Hepatic stellate cell (primary cell): ENCODE measurements at regions not wholly inside any gene's neighbourhood (a gene's known extent, or its start where the extent isn't known, plus 50 kb on each side); places are given as distances from the start of the nearest gene placed in this dataset.

Experiments used
- DNase-seq: peaks from one replicate; pipeline ENCODE4 v3.0.0; 2011; ENCODE audit warnings: low spot score

DNA sequence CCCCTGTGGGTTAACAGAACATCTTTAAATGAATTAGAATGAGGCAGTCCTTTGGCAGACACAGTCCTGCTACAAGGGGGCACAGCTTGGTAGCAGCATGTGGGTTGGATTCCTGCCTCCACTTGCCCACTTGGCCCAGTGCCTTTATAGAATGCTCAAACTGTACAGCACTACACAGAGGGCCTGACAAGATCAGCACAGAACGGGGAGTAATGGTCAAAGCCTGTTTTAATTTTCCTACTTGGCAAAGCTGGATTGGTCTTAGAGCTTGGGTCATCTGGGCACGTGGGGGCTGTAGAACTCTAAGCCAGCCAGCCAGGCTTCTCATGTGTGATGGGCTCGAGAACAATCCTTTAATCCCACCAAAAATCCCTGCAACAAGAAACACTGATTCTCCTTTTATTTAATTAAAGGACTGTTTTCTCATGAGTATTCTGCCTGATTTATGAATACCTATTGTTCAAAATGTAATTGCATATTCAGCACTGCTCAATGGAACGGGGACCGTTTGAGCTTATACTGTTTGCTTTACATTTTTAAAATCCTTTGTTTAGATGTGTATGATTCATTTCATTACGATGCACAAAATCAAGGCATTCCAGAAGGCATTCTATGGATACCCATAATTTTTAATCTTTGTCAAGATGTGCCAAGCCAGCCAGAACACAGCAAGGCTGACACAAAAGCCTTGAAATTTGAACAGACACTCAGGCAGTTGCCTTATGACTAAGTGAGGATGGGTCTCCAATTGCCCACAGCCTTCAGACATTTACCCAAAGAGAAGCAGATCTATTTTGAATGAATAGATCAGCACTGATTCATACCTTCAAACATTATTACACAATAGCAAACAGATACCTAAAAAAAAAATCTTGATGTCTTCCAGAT, 249.3 kb upstream of the TGFBR2 start:
- DNase-seq, result no peak

DNA sequence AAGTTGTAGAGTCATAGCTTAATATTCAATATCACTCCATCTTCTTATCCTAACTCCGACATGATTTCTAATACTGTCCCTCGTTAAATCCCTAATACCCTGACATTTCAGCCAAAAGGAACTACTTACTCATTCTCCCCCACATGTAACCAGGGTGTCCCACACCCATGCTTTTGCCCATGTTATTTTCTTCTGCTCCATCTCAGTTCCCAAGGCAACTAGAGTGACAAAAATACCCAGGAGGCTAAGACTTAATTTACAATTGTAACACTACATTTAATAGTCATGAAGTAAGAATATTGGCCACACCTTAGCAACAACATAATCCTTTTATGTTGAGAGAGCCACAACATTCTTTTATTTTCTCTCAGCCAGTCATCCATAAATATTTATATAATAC, 248.5 kb upstream of the TGFBR2 start:
- DNase-seq, result no peak

DNA sequence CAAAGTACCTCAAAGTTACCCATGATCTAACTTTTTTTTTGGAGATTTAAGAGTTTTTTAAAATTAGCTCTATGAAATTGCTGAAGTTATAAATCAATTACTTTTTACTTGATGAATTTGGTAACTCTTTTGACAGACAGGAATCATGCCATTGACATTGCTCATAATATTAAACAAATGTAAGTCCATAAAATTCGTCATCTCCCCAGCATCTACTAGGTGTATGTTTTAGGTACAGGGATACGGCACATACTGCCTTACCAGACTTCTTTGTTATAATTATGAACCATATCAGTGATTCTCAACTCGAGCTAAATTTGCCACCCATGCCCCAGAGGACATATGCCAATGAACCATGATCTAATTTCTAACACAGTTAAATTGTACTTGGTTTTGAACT, 247.5 kb upstream of the TGFBR2 start:
- no peak for DNase-seq

DNA sequence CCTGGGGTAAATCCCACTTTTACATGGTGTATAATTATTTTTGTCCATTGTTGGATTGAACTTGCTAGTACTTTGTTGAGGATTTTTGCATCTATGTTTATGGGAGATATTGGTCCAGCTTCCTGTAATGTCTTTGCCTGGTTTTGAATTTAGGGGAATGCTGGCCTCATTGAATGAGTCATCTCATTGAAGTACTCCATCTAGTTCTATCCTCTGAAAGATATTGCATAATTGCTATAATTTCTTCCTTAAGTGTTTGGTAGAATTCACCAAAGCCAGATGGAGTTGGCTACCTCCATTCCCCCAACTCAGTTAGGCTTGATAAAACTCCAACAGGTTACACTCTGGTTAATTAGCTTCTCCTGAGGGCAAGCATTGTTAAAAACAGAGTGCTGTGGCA, 237.4 kb upstream of the TGFBR2 start:
- DNase-seq, result no peak

DNA sequence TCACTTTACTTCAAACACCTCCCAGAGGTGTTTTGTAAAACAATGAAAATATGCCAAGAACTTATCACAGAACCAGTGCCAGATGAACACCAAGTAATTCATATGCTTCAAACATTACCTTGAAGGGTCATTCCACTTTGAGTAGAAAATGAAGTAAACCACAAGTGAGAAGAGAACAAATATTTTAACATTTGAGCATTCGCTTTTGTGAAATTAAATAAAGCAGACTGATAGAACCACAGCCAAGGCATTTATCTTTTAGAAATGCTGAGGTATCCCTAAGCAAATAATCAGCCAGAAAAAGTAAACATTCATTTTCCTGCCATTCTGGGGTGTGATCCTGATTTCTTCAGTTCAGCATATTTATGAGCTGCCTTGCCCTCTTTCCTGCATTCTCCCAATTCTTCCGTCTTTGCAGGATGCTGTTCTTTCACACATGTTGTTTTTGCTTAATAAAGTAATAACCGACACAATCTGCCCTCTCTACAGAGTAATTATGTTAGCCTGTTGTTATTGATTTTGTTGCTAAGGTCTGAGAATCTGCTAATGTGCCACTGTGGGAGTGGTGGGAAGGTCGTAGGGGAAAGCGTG, 235.6 kb upstream of the TGFBR2 start:
- DNase-seq, result no peak

DNA sequence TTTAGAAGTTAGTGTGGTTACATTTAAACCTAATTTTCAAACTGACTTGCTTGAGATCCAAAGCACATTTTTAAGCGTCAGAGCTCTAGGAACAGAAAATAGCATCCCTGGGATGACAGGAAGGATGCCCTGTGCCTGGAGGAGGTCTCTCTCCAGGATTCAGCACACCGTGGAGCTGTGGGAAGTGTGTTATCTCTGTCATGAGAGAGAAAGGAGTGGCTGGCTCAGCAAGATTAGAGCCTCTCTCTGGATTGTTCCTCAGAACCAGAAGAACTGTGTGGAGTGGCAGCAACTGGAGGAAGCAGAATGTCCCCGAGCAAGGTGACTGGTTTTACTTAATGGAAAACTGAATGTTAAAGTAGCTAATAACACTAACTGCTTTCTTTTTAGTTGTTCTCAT, 233.6 kb upstream of the TGFBR2 start:
- no peak for DNase-seq

DNA sequence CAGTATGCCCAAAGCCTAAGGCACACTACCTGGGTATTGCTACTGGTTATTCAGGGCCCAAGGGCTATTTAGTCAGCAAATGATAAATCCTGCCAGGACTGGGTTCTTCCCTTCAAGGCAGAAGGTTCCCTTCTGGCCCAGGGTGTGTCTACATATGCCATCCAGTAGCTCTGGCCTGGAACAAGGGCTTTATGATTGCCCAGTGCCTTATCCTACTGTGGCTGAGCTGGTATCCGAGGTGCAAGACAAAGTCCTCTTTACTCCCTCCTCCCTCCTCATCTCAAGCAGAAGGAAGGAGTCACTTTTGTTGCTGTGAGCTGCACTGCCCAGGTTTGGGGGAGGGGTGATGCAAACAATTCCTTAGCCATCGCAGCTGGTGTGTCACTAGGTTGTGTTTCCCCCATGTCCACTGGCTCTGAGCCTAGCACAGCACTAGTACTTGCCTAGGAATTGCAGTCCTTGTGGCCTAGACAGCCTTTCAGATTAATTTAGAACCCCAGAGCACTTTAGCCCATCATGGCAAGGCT, 221.8 kb upstream of the TGFBR2 start:
- no peak for DNase-seq

DNA sequence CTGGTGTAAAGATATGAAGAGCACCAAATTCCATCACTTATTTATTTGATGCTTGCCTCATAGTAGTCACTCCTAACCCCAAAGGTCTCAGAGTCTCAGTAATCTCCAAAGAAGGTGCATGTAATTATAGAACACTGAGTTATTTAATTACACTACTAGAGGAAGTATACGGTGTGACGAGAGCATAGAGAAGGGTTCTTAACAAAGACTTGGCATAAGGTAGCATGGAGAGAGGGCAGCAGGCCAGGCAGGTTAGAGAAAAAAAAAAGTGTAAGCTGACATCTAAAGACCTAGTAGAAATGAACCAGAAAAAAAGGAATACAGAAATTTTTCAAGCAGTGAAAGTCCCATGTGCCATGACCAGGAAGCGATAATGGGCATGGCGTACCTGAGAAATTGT, 213.3 kb upstream of the TGFBR2 start:
- no peak for DNase-seq

DNA sequence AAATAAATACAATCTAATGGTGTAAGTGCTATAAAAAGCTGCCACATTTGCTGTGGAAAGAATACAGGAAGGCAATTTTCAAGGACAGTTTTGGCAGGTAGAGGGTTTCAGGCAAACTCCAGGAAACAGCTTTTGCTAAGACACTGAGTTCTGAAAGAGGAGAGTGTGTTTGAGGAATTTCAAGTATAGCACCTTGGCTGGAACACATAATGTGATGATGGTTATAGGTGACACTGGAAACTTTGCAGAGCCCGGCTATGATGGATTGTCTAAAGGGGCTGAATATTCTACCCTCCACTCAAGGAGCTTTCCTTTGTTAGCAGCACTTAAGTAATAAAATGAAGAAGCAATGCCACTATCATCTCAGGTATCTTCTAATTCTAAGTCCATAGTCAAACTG, 209.4 kb upstream of the TGFBR2 start:
- DNase-seq, result no peak

DNA sequence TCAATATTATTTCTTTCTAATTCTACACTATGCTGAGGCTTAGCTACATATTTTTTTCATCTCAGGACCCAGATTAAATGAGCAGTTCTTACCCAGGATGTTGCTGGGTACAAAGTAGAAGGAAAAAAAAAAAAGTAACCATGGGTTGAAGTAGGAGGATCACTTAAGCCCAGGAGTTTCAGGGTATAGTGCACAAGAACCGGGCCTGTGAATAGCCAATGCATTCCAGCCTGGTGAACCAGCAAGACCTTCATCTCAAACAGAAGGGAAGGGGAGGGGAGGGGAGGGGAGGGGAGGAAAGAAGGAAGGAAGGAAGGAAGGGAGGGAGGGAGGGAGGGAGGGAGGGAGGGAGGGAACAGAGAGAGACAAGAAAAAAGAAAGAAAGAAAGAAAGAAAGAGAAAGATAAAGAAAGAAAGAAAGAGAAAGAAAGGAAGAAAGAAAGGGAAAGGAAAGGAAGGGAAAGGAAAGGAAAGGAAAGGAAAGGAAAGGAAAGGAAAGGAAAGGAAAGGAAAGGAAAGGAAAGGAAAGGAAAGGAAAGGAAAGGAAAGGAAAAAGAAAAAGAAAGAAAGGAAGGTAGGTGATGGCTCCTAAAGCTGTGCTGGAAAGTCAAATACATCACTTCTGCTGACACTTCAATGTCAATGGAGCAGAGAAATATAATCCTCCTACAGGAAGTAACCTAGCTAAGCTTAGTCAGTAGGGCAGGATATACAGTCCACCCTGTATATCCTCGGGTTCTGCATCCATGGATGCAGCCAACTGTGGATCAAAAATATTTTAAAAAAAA, 206.8 kb upstream of the TGFBR2 start:
- DNase-seq, result no peak

DNA sequence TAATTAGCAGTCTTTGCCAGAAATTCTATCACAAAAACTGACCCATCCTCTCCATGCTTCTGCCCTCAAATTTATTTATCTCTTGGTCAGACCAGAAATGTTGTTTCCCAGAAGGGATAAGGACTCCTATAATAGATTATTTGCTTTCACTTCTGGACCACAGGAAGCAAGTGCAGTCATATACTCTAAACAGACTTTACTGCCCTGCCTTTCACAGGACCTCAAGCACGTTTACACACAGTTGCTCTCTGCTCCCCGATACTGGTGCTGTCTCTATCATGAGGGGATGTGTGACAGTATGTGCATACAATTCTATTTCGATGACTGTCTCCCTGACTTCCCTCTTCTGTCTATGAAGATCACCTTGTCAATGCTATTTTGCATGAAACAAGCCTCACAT, 205.5 kb upstream of the TGFBR2 start:
- no peak for DNase-seq

DNA sequence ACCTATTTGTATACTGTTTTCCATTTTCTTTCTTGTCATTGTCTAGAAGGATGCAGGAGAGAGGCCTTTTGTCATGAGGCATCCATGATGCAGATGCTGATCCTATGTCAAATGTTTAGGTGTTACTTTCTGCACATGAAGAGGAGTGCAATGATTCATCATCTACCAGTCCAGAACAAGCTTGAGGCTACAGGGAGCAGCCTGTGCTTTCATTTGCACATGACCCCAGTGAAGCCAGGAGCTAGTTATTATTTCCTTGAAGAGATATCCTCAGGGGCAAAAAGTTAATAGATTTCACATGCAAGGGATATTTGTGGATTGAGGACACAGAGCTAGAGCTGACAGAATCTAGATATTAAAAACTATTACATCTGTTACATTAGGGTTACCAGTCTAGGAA, 204.4 kb upstream of the TGFBR2 start:
- DNase-seq, result no peak

DNA sequence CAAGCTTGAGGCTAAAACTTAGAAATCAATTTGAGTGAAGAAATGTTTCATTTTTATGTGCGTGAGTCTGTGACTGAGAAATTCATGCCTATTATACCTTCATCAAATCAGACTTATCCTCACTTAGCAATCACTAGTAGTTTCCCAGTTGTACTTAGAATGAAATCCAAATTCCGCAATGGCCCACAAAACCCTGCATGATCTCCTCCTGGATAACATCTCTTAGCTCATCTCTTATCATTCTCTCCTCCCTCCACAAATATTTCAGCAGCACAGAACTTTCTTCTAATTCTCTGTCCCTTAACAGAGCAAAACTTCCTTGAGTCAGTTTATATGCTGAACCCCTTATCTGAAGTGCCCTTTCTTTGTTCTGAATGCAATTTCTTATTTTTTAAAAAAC, 198.8 kb upstream of the TGFBR2 start:
- no peak for DNase-seq

DNA sequence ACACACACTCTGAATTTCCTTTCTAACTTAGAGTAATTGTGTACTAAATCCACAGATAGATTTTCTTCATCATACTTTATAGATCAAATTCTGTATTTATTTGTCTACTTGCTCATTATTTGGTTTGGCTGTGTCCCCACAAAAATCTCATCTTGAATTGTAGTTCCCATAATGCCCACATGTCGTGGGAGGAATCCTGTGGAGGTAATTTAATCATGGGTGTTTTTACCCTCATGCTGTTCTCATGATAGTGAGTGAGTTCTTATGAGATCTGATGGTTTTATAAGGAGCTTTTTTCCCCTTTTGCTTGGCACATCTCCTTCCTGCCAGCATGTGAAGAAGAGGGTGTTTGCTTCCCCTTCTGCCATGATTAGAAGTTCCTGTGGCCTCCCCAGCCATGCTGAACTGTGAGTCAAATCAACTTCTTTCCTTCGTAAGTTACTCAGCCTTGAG, 198.3 kb upstream of the TGFBR2 start:
- no peak for DNase-seq

DNA sequence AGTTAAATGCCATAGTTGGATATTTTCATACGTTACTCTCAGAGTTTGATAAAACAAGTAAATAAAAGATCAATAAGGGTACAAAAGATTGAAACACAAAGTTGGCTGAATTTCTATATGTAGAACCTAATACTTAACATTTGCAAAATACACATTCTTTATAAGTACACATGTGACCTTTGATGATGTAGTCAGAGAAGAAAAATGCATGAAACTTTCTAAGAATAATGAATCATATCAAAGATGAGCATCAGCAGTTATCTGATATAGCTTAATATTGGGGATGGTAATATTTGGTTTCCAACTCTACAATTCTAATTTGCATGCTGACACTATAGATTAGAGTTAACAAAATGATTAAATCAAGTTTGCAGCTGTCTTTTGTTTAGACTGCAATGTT, 188.0 kb upstream of the TGFBR2 start:
- DNase-seq, result no peak

DNA sequence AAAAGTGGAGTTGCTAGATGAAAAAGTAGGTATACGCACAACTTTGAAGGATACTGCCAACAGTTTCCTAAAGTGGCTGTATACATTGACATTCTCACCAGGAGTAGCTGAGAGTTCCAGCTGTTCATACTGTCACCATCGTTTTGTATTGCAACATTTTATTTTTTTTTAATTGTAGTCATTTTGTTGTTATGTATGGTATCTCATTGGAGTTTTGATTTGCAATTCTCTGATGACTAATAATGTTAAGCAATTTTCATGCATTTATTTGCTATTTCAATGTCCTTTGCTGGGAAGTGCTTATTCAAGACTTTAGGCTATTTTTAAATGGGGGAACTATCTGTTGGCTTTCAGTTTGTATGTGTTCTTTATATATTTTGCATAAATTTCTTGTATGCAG, 185.1 kb upstream of the TGFBR2 start:
- DNase-seq, result no peak

DNA sequence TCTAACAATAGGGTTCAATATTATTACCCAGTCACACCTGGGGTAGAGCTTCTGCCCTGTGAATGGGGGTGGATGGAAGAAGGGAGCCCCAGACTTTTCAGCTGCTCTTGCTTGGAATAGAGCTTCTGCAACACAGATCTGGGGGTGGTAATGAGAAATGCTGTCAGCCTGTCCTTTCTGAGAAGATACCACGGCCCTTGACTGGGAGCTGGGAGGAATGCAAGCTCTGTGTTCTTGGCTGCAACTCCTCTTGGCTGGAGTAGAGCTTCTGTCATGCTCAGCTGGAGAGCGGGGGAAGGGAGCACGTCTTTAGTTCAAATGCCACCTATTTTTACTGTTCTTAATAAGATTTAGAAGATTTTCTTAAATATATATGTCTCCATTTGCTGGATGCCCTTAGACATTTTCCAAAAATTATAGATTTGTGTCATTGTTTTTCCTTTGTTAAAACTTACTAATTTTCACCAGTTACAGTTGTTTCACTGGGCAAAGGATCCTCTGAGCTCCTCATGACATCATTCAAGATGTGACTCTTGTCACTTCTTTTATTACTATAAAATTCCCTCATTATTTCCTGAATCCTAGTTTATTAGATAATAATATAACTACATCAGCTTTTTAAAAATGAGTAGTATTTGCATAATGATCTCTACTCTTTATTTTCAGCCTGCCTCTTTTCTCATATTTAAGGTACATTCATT, 180.0 kb upstream of the TGFBR2 start:
- DNase-seq, result no peak

DNA sequence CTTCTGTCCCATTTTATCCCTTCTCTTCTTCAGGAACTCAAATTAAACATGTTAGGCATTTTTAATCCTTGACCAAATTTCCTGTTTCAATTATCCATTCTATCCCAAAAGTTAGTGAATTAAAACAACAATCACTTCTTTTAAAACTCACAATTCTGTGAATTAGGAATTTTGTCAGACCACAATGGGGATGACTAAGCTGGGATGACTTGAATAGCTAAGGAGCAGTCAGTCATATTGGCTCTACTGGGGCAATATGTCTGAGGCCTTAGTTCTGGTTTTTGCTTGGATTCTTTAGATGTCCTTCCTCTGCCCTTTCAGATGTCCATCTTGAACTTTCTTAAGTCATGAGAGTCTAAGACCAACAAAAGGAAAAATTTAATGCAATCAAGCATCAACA, 178.2 kb upstream of the TGFBR2 start:
- no peak for DNase-seq

DNA sequence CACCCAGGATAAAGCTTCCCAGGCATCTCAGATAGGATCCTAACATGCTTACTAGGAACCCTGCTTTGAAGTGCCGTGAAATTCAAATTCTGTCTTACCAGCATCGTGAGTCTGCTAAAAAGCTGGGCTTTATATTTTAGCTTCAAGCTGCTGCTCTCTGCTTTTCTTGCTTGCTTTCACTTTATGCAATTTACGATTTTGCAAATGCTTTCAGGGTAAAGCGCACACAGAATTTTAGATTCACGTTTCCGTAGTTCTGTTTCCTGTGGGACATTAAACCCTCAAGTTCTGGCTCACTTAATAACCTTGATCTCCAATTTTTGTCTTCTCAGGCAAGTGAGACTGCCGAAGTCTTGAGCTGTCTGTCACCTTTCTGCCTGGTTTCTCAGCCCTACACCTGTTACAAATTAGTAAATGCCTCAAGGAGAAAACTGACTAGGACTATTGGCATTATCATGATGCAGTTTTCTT, 170.5 kb upstream of the TGFBR2 start:
- no peak for DNase-seq

DNA sequence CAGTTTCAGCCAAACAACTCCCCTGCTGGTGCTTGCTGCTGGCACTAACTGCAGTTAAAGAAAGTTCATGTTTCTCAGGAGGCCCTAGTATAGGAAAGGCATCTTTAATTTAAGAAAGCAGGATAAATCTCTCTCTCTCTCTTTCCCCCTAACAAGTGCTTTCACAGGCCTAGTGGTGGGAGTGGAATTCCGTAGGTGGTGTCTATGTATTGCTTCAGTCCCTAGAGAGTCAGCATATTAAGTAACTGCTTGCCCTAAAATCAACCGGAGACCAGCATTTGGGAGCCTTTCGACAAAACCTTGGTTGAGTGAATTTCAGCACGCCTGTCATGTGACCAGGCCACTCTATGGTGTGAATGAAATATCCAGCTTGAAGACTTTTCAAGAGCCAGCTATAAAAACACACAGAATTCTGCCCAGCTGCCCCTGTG, 169.2 kb upstream of the TGFBR2 start:
- DNase-seq, result no peak

DNA sequence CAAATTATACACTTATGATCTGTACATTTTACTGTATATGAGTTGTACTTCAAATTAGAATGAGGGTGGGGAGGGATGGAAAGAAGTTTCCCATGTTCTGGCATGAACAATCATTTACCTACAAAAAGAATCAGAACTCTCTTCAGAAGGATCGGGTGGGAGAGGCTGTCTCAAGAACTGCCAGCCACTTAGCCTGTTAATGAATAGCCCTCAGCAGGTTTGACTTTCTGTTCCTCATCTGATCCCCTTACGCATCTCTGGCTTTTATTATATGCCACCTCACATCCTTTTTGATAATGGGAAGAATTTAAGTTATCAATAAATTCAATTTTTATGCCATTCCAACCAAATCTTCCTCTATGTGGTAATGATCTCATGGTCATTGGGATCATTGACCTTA, 168.3 kb upstream of the TGFBR2 start:
- DNase-seq, result no peak

DNA sequence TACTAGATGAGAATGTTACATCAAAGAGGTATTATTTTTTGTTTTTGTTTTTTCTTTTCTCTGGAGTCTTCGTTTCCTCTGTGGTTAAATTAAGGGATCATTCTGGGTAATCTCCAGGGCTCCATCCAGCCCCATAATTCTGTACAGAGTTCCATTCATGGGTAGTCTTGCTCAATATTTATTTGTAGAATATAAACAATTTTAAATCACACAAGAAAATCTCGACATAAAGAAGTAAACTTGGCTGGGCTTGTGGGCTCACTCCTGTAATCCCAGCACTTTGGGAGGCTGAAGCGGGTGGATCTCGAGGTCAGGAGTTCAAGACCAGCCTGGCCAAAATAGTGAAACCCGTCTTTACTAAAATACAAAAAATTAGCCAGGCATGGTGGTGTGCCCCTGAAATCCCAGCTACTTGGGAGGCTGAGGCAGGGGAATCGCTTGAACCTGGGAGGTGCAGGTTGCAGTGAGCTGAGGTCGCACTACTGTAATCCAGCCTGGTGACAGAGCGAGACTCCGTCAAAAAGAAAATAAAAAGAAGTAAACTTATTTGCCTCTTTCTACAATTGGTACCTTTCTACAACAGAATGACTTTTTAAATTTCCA, 166.8 kb upstream of the TGFBR2 start:
- no peak for DNase-seq
